Pancreas (tissue), 10 donors: ENCODE measurements at regions not wholly inside any gene's neighbourhood (a gene's known extent, or its start where the extent isn't known, plus 50 kb on each side); places are given as distances from the start of the nearest gene placed in this dataset.

Experiments used
- ATAC-seq, 4 donors: fragments of 200-7000 bp; cut with Tn5 transposase; one replicate each; pipeline versions ENCODE4 v1.8.0 to v1.9.1; 2020; ENCODE audit warnings: mild to moderate bottlenecking in 4 of 4, moderate library complexity in 4 of 4
- DNase-seq, 6 donors: peaks; one replicate each; pipeline ENCODE4 v3.0.0-alpha.2; 2020
- FAIRE-seq: peaks from 2 replicates; lab custom pipeline; 2012; peaks lifted over from hg19 to GRCh38; lab: Jason Lieb, UNC
- H3K27ac ChIP-seq, 4 donors: fragments of 200-600 bp; sonication (generic); 1 replicate in 3 of 4; 2 replicates in 1 of 4; pipeline versions ENCODE4 v1.5.0 to v1.8.0; 2020
- H3K27me3 ChIP-seq, 4 donors: fragments of 200-600 bp; one replicate each; pipeline ENCODE4 v1.8.0; 2021
- H3K36me3 ChIP-seq, 3 donors: fragments of 200-600 bp; sonication (generic) in 1 of 3; one replicate each; pipeline versions ENCODE4 v1.5.0 to v1.8.0; 2020 to 2021
- H3K4me1 ChIP-seq, 3 donors: fragments of 200-600 bp; one replicate each; pipeline ENCODE4 v1.8.0; 2021
- H3K4me3 ChIP-seq, 4 donors: fragments of 200-600 bp; sonication (generic) in 2 of 4; one replicate each; pipeline versions ENCODE4 v1.5.0 to v1.8.0; 2020 to 2021
- H3K9me3 ChIP-seq, 4 donors: fragments of 200-600 bp; one replicate each; pipeline ENCODE4 v1.8.0; 2021
- WGBS, 2 donors: extraction: QIAGEN DNeasy Blood & Tissue Kit; methylation state at CpG; one replicate each; pipeline ENCODE4 v1.1.7; 2013; 5-methylcytosine and 5-hydroxymethylcytosine counted together
- intact Hi-C, 3 donors: fragments of 100-400 bp; cut with DNase I; formaldehyde crosslinking; loops; one replicate each; pipeline versions ENCODE4 v1.11.1 to v1.14.2; 2022
- TF ChIP-seq, protein P1 (sequence below), 4 donors: fragments of 200-600 bp; sonication (generic) in 3 of 4; IDR thresholded peaks; one replicate each; pipeline versions ENCODE4 v1.5.0 to v1.8.0; 2021; ENCODE audit warnings: antibody characterized with exemption in 4 of 4
- donor health status: healthy with polysubstance abuse.
- donor health status: DM: no; HTN: no; CAD: no; lungs with moderate emphysema.
- donor health status: DM: no; HTN: no; CAD: no.
- donor health status: control.
- donor health status: control.
- donor health status: Bipolar disorder and iron deficiency.
- donor health status: DM: yes; HTN: yes; CAD: no.
- donor health status: DM: no; HTN: no; CAD: no.
- donor health status: DM: no; HTN: no; CAD: no.
- donor health status: DM: yes; HTN: yes; CAD: no.

DNA sequence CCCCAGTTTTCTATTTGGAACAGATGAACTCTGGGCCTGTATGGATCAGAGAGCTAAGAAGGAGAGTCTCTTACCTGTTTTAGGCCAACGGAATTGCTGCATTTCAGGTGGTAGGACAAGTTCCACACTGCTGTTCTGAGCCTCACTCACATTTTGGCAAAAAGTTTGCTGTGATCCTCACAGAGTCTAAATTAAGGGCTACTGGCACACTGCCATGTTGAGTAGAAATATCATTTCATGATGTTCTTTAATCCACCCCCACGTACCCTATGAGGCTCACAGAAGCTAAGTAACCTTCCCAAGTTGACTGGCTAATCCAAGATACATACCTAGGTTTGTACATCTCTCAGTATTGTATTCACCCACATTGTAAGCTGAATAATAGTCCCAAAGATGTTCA is 447.2 kb downstream of the INHBA start:
- intact Hi-C loops = no loop called here
- TF ChIP-seq, protein P1, sequence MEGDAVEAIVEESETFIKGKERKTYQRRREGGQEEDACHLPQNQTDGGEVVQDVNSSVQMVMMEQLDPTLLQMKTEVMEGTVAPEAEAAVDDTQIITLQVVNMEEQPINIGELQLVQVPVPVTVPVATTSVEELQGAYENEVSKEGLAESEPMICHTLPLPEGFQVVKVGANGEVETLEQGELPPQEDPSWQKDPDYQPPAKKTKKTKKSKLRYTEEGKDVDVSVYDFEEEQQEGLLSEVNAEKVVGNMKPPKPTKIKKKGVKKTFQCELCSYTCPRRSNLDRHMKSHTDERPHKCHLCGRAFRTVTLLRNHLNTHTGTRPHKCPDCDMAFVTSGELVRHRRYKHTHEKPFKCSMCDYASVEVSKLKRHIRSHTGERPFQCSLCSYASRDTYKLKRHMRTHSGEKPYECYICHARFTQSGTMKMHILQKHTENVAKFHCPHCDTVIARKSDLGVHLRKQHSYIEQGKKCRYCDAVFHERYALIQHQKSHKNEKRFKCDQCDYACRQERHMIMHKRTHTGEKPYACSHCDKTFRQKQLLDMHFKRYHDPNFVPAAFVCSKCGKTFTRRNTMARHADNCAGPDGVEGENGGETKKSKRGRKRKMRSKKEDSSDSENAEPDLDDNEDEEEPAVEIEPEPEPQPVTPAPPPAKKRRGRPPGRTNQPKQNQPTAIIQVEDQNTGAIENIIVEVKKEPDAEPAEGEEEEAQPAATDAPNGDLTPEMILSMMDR (IDR thresholded peaks at IDR 0.05) = no peak
- no peaks in the 10 kb centered on the region for H3K4me1 ChIP-seq
- no peak overlapping the region for H3K4me3 ChIP-seq
- WGBS, 2 donors = 40 to 54% methylated on average over 2 of the region's 2 CpGs
- no peak for DNase-seq
- H3K9me3 ChIP-seq = no peaks in the 10 kb centered on the region
- no peak for ATAC-seq
- no peak for FAIRE-seq
- no peak overlapping the region for H3K27ac ChIP-seq
- H3K36me3 ChIP-seq = no peaks in the 10 kb centered on the region
- no peaks in the 10 kb centered on the region for H3K27me3 ChIP-seq

DNA sequence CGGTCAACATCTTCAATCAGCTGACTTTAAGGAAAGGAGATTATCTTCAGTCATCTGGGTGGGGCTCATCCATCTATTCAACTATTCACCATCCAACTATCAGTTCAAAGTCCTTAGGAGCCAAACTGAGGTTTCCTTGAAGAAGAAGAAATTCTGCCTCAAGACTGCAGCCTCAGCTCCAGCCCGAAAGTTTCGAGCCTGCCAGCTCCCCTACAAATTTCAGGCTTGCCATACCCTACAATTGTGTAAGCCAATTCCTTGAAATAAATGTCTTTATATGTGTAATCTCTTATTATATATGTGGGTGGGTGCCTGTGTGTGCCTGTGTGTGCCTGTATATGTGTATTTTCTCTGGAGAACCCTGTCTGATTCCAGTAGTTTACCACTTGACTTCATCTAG is 447.8 kb downstream of the INHBA start:
- no peak for FAIRE-seq
- H3K9me3 ChIP-seq = no peaks in the 10 kb centered on the region
- TF ChIP-seq, protein P1 (IDR thresholded peaks at IDR 0.05) = no peak
- DNase-seq = no peak
- no peaks in the 10 kb centered on the region for H3K4me1 ChIP-seq
- 64 to 68% methylated on average over 3 of the region's 3 CpGs for WGBS, 2 donors
- no peaks in the 10 kb centered on the region for H3K36me3 ChIP-seq
- no peaks in the 10 kb centered on the region for H3K27me3 ChIP-seq
- H3K27ac ChIP-seq = no peak overlapping the region
- ATAC-seq = no peak
- no peak overlapping the region for H3K4me3 ChIP-seq
- intact Hi-C loops = no loop called here

DNA sequence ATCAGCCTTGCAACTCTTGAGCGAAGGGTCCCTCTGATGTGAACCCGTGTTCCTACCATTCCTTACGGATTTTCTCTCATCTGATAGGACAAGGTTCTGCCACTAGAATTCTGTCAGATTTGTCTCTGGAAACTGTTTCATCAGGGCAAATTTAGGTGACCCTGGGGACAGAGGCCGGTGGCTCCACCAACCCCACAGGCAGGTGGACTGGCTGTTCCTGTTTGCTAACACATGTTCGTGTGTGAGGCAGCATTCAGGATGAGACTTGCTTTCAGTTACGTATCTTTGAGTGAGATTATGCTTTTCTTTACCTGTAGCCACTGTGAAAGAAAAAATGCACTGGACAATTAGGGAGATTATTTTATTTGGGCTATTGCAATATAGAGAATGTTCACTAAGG is 449.9 kb downstream of the INHBA start:
- no peaks in the 10 kb centered on the region for H3K27me3 ChIP-seq
- WGBS, 2 donors = 54 to 57% methylated on average over 6 of the region's 6 CpGs
- intact Hi-C loops = no loop called here
- DNase-seq (no peak), FAIRE-seq (no peak), ATAC-seq (no peak)
- H3K9me3 ChIP-seq = no peaks in the 10 kb centered on the region
- TF ChIP-seq, protein P1 (IDR thresholded peaks at IDR 0.05) = no peak
- H3K36me3 ChIP-seq = no peaks in the 10 kb centered on the region
- no peaks in the 10 kb centered on the region for H3K4me1 ChIP-seq
- no peak overlapping the region for H3K27ac ChIP-seq
- no peak overlapping the region for H3K4me3 ChIP-seq

DNA sequence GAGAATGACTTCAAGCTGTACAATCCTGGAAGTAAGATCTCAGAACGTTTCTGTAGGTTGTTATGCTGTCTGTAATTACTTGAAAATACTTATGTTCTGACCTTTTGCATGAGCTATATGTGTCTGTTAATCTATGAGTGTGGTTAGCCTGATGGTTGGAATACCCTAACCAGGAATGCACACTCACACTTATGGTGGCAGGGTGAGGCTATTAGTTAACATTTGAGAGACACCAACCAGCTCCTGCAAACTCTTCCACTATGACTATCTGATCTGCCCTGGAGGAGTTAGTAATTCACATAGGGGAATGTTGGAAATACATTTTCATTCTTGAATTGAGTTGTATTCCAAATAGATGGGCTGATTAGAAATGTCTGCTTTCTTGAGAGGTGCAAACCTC is 450.3 kb downstream of the INHBA start:
- DNase-seq (no peak), FAIRE-seq (no peak), ATAC-seq (no peak)
- no peaks in the 10 kb centered on the region for H3K27me3 ChIP-seq
- WGBS, 2 donors = 19 to 24% methylated on average over 1 of the region's 1 CpG
- H3K9me3 ChIP-seq = no peaks in the 10 kb centered on the region
- H3K36me3 ChIP-seq = no peaks in the 10 kb centered on the region
- no peaks in the 10 kb centered on the region for H3K4me1 ChIP-seq
- H3K4me3 ChIP-seq = no peak overlapping the region
- no peak overlapping the region for H3K27ac ChIP-seq
- intact Hi-C loops = no loop called here
- TF ChIP-seq, protein P1 (IDR thresholded peaks at IDR 0.05) = no peak

DNA sequence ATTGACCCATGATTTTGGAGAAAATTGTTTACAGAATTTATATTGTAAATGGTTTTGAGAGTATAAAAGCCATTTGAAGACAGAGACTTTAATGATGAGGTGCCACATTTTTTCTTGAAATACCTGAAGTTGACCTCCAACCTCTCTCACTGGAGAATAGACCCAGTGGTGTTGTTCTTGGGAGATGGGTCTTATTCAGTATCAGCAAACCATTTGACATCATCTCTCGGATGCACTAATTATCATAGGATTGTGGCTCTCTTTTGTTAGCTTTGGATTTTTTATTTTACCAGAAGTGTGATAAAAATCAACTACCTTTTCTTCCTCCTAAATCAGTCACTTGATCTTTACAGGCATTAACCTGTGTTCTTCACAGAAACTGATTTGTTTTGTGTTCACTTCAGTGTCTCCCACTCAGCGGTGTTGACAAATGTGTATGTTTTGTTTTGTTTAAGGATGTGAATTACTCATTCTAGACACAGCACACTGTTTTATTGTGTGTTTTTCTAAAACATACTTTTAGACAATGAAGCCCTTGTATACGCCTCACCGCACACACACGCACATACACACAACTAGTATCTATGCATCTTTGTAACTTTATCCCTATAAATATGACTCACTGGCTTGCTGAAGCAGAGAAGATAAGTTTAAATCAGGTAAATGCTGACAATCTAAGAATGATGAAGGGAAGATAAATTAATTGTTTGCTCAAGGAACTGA is 455.6 kb downstream of the INHBA start:
- no peaks in the 10 kb centered on the region for H3K36me3 ChIP-seq
- no peak overlapping the region for H3K27ac ChIP-seq
- FAIRE-seq (no peak), ATAC-seq (no peak), DNase-seq (no peak)
- no peaks in the 10 kb centered on the region for H3K27me3 ChIP-seq
- no peaks in the 10 kb centered on the region for H3K9me3 ChIP-seq
- TF ChIP-seq, protein P1 (IDR thresholded peaks at IDR 0.05) = no peak
- no peak overlapping the region for H3K4me3 ChIP-seq
- intact Hi-C loops = no loop called here
- H3K4me1 ChIP-seq = no peaks in the 10 kb centered on the region
- WGBS, 2 donors = 36 to 38% methylated on average over 5 of the region's 5 CpGs
